HepG2 (cell line): ENCODE measurements at regions not wholly inside any gene's neighbourhood (a gene's known extent, or its start where the extent isn't known, plus 50 kb on each side); places are given as distances from the start of the nearest gene placed in this dataset.

Experiments
- EP300 ChIP-seq, 3 experiments: sonication (generic) in 1 of 3; formaldehyde crosslinking in 1 of 3; IDR thresholded peaks; 2 replicates each; pipeline versions ENCODE4 v1.5.1 to v1.6.1; 2011 to 2020; ENCODE audit warnings: low read depth in 2 of 3, low read length in 2 of 3, borderline replicate concordance in 1 of 3, improper control_type of control experiment in 1 of 3, mild to moderate bottlenecking in 1 of 3, missing genetic modification reagents in 1 of 3, moderate library complexity in 1 of 3
- FOXK2 ChIP-seq: fragments of 450-650 bp; IDR thresholded peaks from 2 replicates; pipeline ENCODE4 v1.6.1; 2016
- POLR2AphosphoS5 ChIP-seq: IDR thresholded peaks from 2 replicates; pipeline ENCODE4 v1.6.1; 2012; ENCODE audit warnings: low read depth, low read length
- SMARCE1 ChIP-seq: fragments of 450-650 bp; IDR thresholded peaks from 2 replicates; pipeline ENCODE4 v1.6.1; 2017; ENCODE audit warnings: borderline replicate concordance
- ZNF124 ChIP-seq: sonication (generic); formaldehyde crosslinking; IDR thresholded peaks from 2 replicates; pipeline ENCODE4 v1.4.0; 2020; ENCODE audit warnings: missing genetic modification reagents
- ZNF205 ChIP-seq: IDR thresholded peaks from 2 replicates; pipeline ENCODE4 v1.6.1; 2018; ENCODE audit warnings: missing biosample characterization, missing genetic modification reagents
- ZNF674 ChIP-seq: sonication (generic); formaldehyde crosslinking; IDR thresholded peaks from 2 replicates; pipeline ENCODE4 v1.5.0; 2020; ENCODE audit warnings: low read depth, mild to moderate bottlenecking, missing genetic modification reagents
- TF ChIP-seq, protein P1 (sequence below): sonication (generic); formaldehyde crosslinking; IDR thresholded peaks from 2 replicates; pipeline ENCODE4 v1.5.0; 2020; ENCODE audit warnings: mild to moderate bottlenecking, missing genetic modification reagents, moderate library complexity
- TF ChIP-seq, protein P2 (sequence below): sonication (generic); formaldehyde crosslinking; IDR thresholded peaks from 2 replicates; pipeline ENCODE4 v1.5.1; 2020; ENCODE audit warnings: mild to moderate bottlenecking, missing genetic modification reagents, moderate library complexity
- TF ChIP-seq, protein P3 (sequence below): IDR thresholded peaks from 2 replicates; pipeline ENCODE4 v1.6.1; 2016; ENCODE audit warnings: mild to moderate bottlenecking, missing biosample characterization, missing genetic modification reagents

DNA sequence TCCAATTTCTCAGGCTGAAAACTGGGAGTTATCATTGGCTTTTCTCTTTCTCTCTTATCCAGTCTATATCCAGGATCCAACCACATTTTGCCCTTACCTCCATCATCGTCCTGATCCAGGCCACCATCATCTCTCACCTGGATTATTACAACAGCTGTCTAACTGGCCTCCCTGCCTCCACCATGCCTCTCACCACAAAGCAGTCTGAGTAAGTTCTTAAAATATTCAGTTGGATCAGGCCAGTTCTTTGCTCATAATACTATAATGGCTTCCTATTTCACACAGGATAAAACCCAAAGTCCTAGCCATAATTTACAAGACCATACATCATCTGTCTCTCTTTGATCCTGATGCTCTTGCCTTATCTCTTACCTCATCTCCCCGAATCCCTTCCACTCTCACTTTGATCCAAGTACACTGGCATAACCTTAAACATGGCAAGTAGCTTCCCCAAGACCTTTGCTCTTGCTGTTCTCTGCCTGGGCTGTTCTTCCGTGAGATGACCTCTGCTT, 133.4 kb upstream of the RAP1B start:
- TF ChIP-seq ZNF124 (CRISPR knock-in tag) (no peak), POLR2AphosphoS5 (no peak), ZNF205 (CRISPR knock-in tag) (no peak), ZNF674 (CRISPR knock-in tag) (no peak), SMARCE1 (no peak), FOXK2 (no peak), EP300 (IDR thresholded peaks at IDR 0.05; ENCODE audit: low read depth in 2 of 2, low read length in 2 of 2) (no peak), EP300 (CRISPR knock-in tag; IDR thresholded peaks at IDR 0.05; ENCODE audit: borderline replicate concordance) (no peak)
- TF ChIP-seq, protein P1, sequence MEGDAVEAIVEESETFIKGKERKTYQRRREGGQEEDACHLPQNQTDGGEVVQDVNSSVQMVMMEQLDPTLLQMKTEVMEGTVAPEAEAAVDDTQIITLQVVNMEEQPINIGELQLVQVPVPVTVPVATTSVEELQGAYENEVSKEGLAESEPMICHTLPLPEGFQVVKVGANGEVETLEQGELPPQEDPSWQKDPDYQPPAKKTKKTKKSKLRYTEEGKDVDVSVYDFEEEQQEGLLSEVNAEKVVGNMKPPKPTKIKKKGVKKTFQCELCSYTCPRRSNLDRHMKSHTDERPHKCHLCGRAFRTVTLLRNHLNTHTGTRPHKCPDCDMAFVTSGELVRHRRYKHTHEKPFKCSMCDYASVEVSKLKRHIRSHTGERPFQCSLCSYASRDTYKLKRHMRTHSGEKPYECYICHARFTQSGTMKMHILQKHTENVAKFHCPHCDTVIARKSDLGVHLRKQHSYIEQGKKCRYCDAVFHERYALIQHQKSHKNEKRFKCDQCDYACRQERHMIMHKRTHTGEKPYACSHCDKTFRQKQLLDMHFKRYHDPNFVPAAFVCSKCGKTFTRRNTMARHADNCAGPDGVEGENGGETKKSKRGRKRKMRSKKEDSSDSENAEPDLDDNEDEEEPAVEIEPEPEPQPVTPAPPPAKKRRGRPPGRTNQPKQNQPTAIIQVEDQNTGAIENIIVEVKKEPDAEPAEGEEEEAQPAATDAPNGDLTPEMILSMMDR, result no peak
- TF ChIP-seq, protein P2, sequence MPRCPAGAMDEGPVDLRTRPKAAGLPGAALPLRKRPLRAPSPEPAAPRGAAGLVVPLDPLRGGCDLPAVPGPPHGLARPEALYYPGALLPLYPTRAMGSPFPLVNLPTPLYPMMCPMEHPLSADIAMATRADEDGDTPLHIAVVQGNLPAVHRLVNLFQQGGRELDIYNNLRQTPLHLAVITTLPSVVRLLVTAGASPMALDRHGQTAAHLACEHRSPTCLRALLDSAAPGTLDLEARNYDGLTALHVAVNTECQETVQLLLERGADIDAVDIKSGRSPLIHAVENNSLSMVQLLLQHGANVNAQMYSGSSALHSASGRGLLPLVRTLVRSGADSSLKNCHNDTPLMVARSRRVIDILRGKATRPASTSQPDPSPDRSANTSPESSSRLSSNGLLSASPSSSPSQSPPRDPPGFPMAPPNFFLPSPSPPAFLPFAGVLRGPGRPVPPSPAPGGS, result no peak
- TF ChIP-seq, protein P3, sequence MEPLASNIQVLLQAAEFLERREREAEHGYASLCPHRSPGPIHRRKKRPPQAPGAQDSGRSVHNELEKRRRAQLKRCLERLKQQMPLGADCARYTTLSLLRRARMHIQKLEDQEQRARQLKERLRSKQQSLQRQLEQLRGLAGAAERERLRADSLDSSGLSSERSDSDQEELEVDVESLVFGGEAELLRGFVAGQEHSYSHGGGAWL (CRISPR knock-in tag), result no peak
